ENCODE measurements at regions not wholly inside any gene's neighbourhood (a gene's known extent, or its start where the extent isn't known, plus 50 kb on each side); places are given as distances from the start of the nearest gene placed in this dataset.

DNA sequence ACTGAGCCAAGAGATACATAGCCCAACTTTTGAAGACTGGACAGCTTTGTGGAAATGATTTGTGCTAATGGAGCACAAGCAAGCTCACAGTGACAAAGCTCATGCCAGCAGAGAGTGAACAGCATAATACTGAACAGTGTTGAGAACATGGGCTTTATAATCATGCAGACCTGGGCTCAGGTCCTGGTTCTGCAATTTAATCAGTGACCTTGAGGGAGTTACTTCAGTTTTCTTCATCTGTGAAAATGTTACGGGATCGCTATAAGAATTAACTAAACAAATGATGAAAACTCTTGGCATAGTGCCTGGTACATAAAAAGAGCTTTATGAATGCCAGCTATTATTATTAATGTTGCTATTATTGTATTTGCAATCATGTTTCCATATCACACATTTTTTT lies 690.5 kb upstream of the LRRN3 start:
- no peaks in the 10 kb centered on the region for H3K27me3 ChIP-seq (ENCODE audit: control insufficient read depth in 1 of 2, insufficient read depth in 2 of 2, low read length in 2 of 2)
- H3K36me3 ChIP-seq (replicated peaks in 1 of 2; ENCODE audit: control insufficient read depth in 1 of 2, insufficient read depth in 2 of 2, low read length in 2 of 2), result no peaks in the 10 kb centered on the region
- no peak overlapping the region for H3K9ac ChIP-seq (ENCODE audit: insufficient read depth, low read depth, low read length)
- no peak overlapping the region for H3K27ac ChIP-seq (ENCODE audit: extremely low read length, insufficient read depth, low read length)
- H3K4me2 ChIP-seq (ENCODE audit: low read depth, low read length), result no peak overlapping the region
- FAIRE-seq, result no peak
- H3K79me2 ChIP-seq (ENCODE audit: insufficient read depth, low read length), result no peaks in the 10 kb centered on the region
- ChIA-PET POLR2A (no interaction called here), CTCF (ENCODE audit: low intra/inter-chr PET ratio, low total read pairs) (no interaction called here)
- in situ Hi-C loops (cut with HindIII; ENCODE audit: extremely low pct_ligation_motif_present, low pct_unique_long_range_greater_than_20kb) (no loop called here), intact Hi-C loops (cut with micrococcal nuclease; ENCODE audit: unreplicated experiment) (no loop called here)
- WGBS (ENCODE audit: low lambda C conversion rate), result 3% methylated on average over 2 of the region's 2 CpGs
- no peak overlapping the region for H3K4me3 ChIP-seq (replicated peaks in 1 of 3; ENCODE audit: insufficient read depth in 1 of 3, low read depth in 2 of 3, low read length in 3 of 3)
- no peaks in the 10 kb centered on the region for H4K20me1 ChIP-seq (ENCODE audit: insufficient read depth, low read length)
- TF ChIP-seq ZNF256 (CRISPR knock-in tag; conservative IDR thresholded peaks at IDR 0.05) (no peak), NFIB (CRISPR knock-in tag; IDR thresholded peaks at IDR 0.05; ENCODE audit: borderline replicate concordance) (no peak), ZNF329 (CRISPR knock-in tag; IDR thresholded peaks at IDR 0.05; ENCODE audit: low read depth) (no peak)
- BruUV-seq (replicated peaks), result no TSS peak
- no peak for DNase-seq (ENCODE audit: low spot score)
- no peak overlapping the region for H2AFZ ChIP-seq (ENCODE audit: low read length)
- no peaks in the 10 kb centered on the region for H3K9me3 ChIP-seq (ENCODE audit: low read length)
- no peak for ATAC-seq
- H3K4me1 ChIP-seq (ENCODE audit: insufficient read depth, low read length), result no peaks in the 10 kb centered on the region

DNA sequence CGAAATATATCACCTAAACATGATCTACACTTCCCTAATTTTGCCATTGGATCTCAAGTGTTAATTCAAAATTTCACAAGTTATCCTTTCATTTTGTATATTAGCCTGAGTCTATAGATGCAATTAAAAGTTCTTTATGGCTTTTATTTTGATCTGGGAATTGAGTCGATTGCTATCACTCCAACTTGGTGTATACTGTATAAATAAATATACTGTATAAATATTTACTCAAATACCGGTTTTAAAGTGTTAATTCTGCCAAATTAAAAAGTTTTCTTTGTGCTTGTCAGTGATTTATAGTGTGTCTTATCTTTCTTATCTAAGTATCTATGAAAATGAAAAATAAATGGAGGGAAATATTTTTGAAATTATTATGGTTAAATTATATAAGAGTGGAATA lies 683.7 kb upstream of the LRRN3 start:
- in situ Hi-C loops (cut with HindIII; ENCODE audit: extremely low pct_ligation_motif_present, low pct_unique_long_range_greater_than_20kb) (no loop called here), intact Hi-C loops (cut with micrococcal nuclease; ENCODE audit: unreplicated experiment) (no loop called here)
- ChIA-PET POLR2A (no interaction called here), CTCF (ENCODE audit: low intra/inter-chr PET ratio, low total read pairs) (no interaction called here)
- 1% methylated on average over 3 of the region's 3 CpGs for WGBS (ENCODE audit: low lambda C conversion rate)
- Histone ChIP-seq H3K4me1 (ENCODE audit: insufficient read depth, low read length) (no peaks in the 10 kb centered on the region), H4K20me1 (ENCODE audit: insufficient read depth, low read length) (no peaks in the 10 kb centered on the region), H3K27ac (ENCODE audit: extremely low read length, insufficient read depth, low read length) (no peak overlapping the region), H3K79me2 (ENCODE audit: insufficient read depth, low read length) (no peaks in the 10 kb centered on the region), H2AFZ (ENCODE audit: low read length) (no peak overlapping the region), H3K4me3 (replicated peaks in 1 of 3; ENCODE audit: insufficient read depth in 1 of 3, low read depth in 2 of 3, low read length in 3 of 3) (no peak overlapping the region), H3K4me2 (ENCODE audit: low read depth, low read length) (no peak overlapping the region), H3K27me3 (ENCODE audit: control insufficient read depth in 1 of 2, insufficient read depth in 2 of 2, low read length in 2 of 2) (no peaks in the 10 kb centered on the region), H3K36me3 (replicated peaks in 1 of 2; ENCODE audit: control insufficient read depth in 1 of 2, insufficient read depth in 2 of 2, low read length in 2 of 2) (no peaks in the 10 kb centered on the region), H3K9ac (ENCODE audit: insufficient read depth, low read depth, low read length) (no peak overlapping the region), H3K9me3 (ENCODE audit: low read length) (no peaks in the 10 kb centered on the region)
- ATAC-seq, result no peak
- DNase-seq (ENCODE audit: low spot score), result no peak
- FAIRE-seq, result no peak
- BruUV-seq (replicated peaks), result no TSS peak
- no peak for TF ChIP-seq AGO2 (optimal IDR thresholded peaks at IDR 0.05; ENCODE audit: low read depth, low read length)
- TF ChIP-seq ZSCAN9 (CRISPR knock-in tag; IDR thresholded peaks at IDR 0.05; ENCODE audit: borderline replicate concordance), result no peak
- no peak for TF ChIP-seq ZNF850 (CRISPR knock-in tag; conservative IDR thresholded peaks at IDR 0.05)
- TF ChIP-seq, protein P1, sequence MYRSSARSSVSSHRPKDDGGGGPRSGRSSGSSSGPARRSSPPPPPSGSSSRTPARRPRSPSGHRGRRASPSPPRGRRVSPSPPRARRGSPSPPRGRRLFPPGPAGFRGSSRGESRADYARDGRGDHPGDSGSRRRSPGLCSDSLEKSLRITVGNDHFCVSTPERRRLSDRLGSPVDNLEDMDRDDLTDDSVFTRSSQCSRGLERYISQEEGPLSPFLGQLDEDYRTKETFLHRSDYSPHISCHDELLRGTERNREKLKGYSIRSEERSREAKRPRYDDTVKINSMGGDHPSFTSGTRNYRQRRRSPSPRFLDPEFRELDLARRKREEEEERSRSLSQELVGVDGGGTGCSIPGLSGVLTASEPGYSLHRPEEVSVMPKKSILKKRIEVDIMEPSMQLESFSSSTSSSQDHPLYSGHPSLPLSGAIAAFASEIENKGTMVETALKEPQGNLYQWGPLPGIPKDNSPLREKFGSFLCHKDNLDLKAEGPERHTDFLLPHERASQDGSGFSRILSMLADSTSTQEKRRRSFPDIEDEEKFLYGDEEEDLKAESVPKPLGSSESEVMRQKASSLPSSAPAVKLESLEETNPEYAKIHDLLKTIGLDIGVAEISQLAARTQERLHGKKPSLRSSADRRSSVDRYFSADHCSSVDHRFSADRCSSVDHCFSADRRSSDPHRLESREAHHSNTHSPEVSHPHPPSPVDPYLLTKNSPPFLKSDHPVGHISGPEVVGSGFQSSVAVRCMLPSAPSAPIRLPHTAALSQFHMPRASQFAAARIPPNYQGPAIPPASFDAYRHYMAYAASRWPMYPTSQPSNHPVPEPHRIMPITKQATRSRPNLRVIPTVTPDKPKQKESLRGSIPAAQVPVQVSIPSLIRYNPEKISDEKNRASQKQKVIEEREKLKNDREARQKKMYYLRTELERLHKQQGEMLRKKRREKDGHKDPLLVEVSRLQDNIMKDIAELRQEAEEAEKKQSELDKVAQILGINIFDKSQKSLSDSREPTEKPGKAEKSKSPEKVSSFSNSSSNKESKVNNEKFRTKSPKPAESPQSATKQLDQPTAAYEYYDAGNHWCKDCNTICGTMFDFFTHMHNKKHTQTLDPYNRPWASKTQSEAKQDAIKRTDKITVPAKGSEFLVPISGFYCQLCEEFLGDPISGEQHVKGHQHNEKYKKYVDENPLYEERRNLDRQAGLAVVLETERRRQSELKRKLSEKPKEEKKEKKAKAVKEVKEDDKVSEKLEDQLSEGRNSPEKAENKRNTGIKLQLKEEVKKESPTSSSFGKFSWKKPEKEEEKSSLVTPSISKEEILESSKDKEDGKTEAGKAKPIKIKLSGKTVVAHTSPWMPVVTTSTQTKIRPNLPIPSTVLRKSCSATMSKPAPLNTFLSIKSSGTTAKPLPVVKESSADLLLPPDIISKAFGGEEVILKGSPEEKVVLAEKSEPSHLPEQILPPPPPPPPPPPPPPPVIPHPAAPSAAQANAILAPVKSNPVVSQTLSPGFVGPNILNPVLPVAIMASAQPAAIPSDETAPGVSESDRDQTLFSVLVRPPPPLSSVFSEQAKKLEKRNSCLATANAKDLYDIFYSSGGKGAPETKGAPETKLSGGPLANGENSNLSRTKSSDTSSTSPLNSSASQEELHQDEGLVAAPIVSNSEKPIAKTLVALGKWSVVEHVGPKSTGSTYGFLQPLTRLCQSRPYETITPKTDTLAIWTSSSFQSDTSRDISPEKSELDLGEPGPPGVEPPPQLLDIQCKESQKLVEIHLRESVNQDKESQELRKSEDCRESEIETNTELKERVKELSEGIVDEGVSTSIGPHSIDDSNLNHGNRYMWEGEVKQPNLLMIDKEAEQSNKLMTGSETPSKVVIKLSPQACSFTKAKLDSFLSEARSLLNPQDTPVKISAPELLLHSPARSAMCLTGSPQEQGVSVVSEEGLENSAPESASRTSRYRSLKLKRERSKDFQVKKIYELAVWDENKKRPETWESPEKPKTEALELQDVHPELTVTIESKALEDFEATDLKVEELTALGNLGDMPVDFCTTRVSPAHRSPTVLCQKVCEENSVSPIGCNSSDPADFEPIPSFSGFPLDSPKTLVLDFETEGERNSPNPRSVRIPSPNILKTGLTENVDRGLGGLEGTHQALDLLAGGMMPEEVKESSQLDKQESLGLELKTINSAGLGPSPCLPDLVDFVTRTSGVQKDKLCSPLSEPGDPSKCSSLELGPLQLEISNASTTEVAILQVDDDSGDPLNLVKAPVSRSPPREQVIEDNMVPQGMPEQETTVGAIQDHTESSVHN (CRISPR knock-in tag; IDR thresholded peaks at IDR 0.05), result no peak
- no peak for TF ChIP-seq ZNF788 (CRISPR knock-in tag; IDR thresholded peaks at IDR 0.05; ENCODE audit: borderline replicate concordance)
- TF ChIP-seq, protein P2, sequence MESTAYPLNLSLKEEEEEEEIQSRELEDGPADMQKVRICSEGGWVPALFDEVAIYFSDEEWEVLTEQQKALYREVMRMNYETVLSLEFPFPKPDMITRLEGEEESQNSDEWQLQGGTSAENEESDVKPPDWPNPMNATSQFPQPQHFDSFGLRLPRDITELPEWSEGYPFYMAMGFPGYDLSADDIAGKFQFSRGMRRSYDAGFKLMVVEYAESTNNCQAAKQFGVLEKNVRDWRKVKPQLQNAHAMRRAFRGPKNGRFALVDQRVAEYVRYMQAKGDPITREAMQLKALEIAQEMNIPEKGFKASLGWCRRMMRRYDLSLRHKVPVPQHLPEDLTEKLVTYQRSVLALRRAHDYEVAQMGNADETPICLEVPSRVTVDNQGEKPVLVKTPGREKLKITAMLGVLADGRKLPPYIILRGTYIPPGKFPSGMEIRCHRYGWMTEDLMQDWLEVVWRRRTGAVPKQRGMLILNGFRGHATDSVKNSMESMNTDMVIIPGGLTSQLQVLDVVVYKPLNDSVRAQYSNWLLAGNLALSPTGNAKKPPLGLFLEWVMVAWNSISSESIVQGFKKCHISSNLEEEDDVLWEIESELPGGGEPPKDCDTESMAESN (CRISPR knock-in tag; conservative IDR thresholded peaks at IDR 0.05), result no peak
- no peak for TF ChIP-seq MED8 (CRISPR knock-in tag; IDR thresholded peaks at IDR 0.05; ENCODE audit: insufficient replicate concordance)
